ENCODE measurements at regions not wholly inside any gene's neighbourhood (a gene's known extent, or its start where the extent isn't known, plus 50 kb on each side); places are given as distances from the start of the nearest gene placed in this dataset.

DNA sequence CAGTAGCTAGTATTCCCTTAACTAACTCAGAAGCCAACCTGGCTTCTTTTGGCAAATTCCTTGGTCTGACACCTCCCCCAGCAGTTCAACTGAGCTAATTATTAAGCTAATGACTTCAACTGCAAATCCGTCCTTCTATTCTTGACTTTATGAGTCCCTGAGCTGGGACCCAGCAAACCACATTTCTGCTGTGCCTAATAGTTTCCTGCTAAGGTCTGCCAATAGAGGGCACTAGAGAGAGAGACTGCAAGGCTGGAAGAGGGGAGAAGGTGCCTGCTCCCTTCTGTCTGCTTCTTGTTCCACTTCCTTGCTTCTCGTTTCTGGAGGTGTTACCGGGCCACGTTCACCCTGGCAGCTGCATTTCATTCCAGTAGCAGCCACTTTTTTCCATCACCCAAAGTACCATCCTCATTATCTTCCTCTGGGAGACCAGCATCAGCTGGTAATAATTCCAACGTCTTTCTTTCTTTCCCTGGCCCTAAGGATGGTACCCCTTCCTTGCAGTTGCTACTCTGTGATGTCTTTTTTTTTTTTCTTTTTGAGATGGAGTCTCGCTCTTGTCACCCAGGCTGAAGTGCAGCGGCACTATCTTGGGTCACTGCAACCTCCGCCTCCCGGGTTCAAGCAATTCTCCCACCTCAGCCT, 352.0 kb downstream of the TNS1 start:
- H3K27me3 Mint-ChIP-seq (ENCODE audit: unreplicated experiment), result no peaks in the 10 kb centered on the region
- DNase-seq (ENCODE audit: low spot score), result peak; percentile 48
- TF ChIP-seq, protein P1, sequence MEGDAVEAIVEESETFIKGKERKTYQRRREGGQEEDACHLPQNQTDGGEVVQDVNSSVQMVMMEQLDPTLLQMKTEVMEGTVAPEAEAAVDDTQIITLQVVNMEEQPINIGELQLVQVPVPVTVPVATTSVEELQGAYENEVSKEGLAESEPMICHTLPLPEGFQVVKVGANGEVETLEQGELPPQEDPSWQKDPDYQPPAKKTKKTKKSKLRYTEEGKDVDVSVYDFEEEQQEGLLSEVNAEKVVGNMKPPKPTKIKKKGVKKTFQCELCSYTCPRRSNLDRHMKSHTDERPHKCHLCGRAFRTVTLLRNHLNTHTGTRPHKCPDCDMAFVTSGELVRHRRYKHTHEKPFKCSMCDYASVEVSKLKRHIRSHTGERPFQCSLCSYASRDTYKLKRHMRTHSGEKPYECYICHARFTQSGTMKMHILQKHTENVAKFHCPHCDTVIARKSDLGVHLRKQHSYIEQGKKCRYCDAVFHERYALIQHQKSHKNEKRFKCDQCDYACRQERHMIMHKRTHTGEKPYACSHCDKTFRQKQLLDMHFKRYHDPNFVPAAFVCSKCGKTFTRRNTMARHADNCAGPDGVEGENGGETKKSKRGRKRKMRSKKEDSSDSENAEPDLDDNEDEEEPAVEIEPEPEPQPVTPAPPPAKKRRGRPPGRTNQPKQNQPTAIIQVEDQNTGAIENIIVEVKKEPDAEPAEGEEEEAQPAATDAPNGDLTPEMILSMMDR (IDR thresholded peaks at IDR 0.05; ENCODE audit: unreplicated experiment), result peak; percentile 50
- H3K4me1 Mint-ChIP-seq (ENCODE audit: unreplicated experiment), result peaks cover 3% of the 10 kb centered on the region
- H3K36me3 Mint-ChIP-seq (ENCODE audit: low read depth, unreplicated experiment), result no peaks in the 10 kb centered on the region
- H3K4me3 Mint-ChIP-seq (ENCODE audit: unreplicated experiment), result no peak overlapping the region
- no peaks in the 10 kb centered on the region for H3K9me3 Mint-ChIP-seq (ENCODE audit: unreplicated experiment)
- H3K27ac Mint-ChIP-seq (ENCODE audit: unreplicated experiment), result no peak overlapping the region

DNA sequence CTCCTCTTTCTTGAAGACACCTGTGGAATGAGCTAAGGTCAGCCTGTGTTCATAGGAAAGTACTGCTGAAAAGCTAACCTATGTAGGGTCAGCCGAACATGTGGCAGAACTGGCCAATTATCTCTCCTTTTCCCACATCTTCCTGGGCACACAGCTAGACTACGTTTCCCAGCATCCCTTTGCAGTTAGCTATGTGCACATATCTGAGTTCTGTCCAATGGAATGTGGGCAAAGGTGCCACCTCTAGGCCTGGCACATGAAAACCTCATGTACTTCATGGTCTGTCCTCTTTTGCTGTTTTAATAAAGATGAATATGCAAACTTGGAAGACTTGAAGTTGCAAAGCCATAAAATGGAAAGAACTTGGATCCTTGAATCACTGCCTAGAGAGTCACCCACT, 352.6 kb downstream of the TNS1 start:
- no peak for DNase-seq (ENCODE audit: low spot score)
- no peak overlapping the region for H3K4me3 Mint-ChIP-seq (ENCODE audit: unreplicated experiment)
- peaks cover 1% of the 10 kb centered on the region for H3K27me3 Mint-ChIP-seq (ENCODE audit: unreplicated experiment)
- no peak overlapping the region for H3K27ac Mint-ChIP-seq (ENCODE audit: unreplicated experiment)
- H3K4me1 Mint-ChIP-seq (ENCODE audit: unreplicated experiment), result peaks cover 3% of the 10 kb centered on the region
- H3K36me3 Mint-ChIP-seq (ENCODE audit: low read depth, unreplicated experiment), result no peaks in the 10 kb centered on the region
- no peaks in the 10 kb centered on the region for H3K9me3 Mint-ChIP-seq (ENCODE audit: unreplicated experiment)
- TF ChIP-seq, protein P1 (IDR thresholded peaks at IDR 0.05; ENCODE audit: unreplicated experiment), result no peak

DNA sequence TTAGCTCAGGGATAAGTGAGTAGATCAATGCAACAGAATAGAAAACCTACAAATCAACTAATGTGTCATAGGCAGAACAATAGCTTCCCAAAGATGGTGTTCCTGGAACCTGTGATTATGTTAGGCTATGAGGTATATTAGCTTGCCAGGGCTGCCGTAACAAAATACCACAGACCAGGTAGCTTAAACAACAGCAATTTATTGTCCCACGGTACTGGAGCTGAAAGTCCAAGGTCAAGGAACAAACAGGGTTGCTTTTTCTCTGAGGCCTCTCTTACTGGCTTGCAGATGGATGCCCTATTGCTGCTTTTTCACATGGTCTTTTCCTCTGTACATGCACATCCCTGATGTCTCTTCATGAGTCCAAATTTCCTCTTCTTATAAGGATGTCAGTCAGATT, 354.9 kb downstream of the TNS1 start:
- Mint-ChIP-seq H3K4me3 (ENCODE audit: unreplicated experiment) (no peak overlapping the region), H3K27me3 (ENCODE audit: unreplicated experiment) (peaks cover 1% of the 10 kb centered on the region), H3K9me3 (ENCODE audit: unreplicated experiment) (no peaks in the 10 kb centered on the region), H3K27ac (ENCODE audit: unreplicated experiment) (no peak overlapping the region), H3K36me3 (ENCODE audit: low read depth, unreplicated experiment) (no peaks in the 10 kb centered on the region), H3K4me1 (ENCODE audit: unreplicated experiment) (no peaks in the 10 kb centered on the region)
- TF ChIP-seq, protein P1 (IDR thresholded peaks at IDR 0.05; ENCODE audit: unreplicated experiment), result no peak
- no peak for DNase-seq (ENCODE audit: low spot score)

DNA sequence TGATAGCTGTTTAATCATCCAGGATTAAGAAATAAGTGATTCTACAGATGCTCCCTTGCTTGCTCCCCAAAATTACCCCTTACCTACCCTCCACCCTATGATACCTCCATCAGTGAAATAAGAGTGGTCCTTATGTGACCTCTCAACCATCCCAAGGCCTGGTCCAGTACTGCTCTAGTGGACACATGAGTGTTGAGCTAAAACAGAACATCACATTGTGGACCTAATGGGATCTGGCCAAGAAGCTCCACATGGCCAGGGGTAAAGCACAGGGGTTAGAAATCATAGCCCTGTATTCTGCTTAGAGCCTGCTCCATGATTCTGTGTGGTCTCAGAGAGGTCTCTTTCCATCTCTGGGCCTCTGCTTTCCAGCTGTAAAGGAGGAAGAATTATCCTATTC, 355.6 kb downstream of the TNS1 start:
- H3K4me3 Mint-ChIP-seq (ENCODE audit: unreplicated experiment), result no peak overlapping the region
- H3K4me1 Mint-ChIP-seq (ENCODE audit: unreplicated experiment), result no peaks in the 10 kb centered on the region
- H3K9me3 Mint-ChIP-seq (ENCODE audit: unreplicated experiment), result no peaks in the 10 kb centered on the region
- H3K36me3 Mint-ChIP-seq (ENCODE audit: low read depth, unreplicated experiment), result no peaks in the 10 kb centered on the region
- H3K27ac Mint-ChIP-seq (ENCODE audit: unreplicated experiment), result no peak overlapping the region
- H3K27me3 Mint-ChIP-seq (ENCODE audit: unreplicated experiment), result peaks cover 1% of the 10 kb centered on the region
- TF ChIP-seq, protein P1 (IDR thresholded peaks at IDR 0.05; ENCODE audit: unreplicated experiment), result no peak
- no peak for DNase-seq (ENCODE audit: low spot score)

DNA sequence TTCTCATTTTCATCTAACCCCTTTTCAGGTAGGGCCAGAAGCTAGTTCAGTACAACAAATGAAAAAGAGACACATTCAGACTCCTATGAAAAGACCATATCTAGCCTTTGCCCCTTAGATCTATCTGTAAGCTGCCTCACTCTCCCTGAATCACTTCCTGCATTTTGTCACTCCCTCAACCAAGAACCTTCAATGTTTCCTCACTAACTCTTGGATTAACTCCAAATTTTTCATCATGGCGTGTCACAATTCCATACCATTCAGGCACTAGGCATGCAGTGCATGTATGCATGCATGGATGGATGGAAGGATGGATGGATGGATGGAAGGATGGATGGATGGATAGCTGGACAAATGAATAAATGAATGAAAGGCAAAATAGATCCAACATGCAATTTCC, 356.9 kb downstream of the TNS1 start:
- DNase-seq (ENCODE audit: low spot score), result no peak
- Mint-ChIP-seq H3K36me3 (ENCODE audit: low read depth, unreplicated experiment) (no peaks in the 10 kb centered on the region), H3K4me3 (ENCODE audit: unreplicated experiment) (no peak overlapping the region), H3K27me3 (ENCODE audit: unreplicated experiment) (peaks cover 1% of the 10 kb centered on the region), H3K27ac (ENCODE audit: unreplicated experiment) (no peak overlapping the region), H3K4me1 (ENCODE audit: unreplicated experiment) (no peaks in the 10 kb centered on the region), H3K9me3 (ENCODE audit: unreplicated experiment) (no peaks in the 10 kb centered on the region)
- TF ChIP-seq, protein P1 (IDR thresholded peaks at IDR 0.05; ENCODE audit: unreplicated experiment), result no peak
